Epithelial cell of proximal tubule (primary cell): ENCODE measurements at regions not wholly inside any gene's neighbourhood (a gene's known extent, or its start where the extent isn't known, plus 50 kb on each side); places are given as distances from the start of the nearest gene placed in this dataset.

ENCODE experiments used
- DNase-seq: peaks from one replicate; pipeline ENCODE4 v3.0.0-alpha.2; 2011; ENCODE audit warnings: low read depth
- H3K4me3 ChIP-seq: 2 replicates; pipeline ENCODE4 v1.5.1; 2011; ENCODE audit warnings: low read depth, mild to moderate bottlenecking, low read length
- TF ChIP-seq, protein P1 (sequence below): conservative IDR thresholded peaks from 2 replicates; pipeline ENCODE4 v1.5.1; 2012; ENCODE audit warnings: low read depth, mild to moderate bottlenecking, low read length

DNA sequence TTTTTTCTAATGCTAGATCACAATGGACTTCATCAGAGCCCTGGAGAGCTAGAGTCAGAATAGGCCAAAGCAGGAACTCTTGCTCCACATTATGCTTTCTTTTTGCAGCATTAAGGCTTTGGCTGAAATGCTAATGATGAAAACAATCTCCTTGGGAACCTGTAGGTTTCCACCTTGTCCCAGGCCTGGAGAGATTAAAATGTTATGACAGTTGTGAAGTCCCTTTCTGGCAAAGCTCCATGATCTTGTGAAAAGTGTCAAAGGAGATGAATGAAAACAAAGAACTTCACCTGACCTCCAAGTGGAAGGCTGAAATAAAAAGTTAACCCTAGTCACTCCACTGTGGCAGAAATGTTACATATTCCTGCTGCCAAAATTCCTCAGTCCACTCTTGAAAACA, 64.0 kb upstream of the LRRC1 start:
- TF ChIP-seq, protein P1, sequence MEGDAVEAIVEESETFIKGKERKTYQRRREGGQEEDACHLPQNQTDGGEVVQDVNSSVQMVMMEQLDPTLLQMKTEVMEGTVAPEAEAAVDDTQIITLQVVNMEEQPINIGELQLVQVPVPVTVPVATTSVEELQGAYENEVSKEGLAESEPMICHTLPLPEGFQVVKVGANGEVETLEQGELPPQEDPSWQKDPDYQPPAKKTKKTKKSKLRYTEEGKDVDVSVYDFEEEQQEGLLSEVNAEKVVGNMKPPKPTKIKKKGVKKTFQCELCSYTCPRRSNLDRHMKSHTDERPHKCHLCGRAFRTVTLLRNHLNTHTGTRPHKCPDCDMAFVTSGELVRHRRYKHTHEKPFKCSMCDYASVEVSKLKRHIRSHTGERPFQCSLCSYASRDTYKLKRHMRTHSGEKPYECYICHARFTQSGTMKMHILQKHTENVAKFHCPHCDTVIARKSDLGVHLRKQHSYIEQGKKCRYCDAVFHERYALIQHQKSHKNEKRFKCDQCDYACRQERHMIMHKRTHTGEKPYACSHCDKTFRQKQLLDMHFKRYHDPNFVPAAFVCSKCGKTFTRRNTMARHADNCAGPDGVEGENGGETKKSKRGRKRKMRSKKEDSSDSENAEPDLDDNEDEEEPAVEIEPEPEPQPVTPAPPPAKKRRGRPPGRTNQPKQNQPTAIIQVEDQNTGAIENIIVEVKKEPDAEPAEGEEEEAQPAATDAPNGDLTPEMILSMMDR = no peak
- no peak for DNase-seq
- no peak overlapping the region for H3K4me3 ChIP-seq

DNA sequence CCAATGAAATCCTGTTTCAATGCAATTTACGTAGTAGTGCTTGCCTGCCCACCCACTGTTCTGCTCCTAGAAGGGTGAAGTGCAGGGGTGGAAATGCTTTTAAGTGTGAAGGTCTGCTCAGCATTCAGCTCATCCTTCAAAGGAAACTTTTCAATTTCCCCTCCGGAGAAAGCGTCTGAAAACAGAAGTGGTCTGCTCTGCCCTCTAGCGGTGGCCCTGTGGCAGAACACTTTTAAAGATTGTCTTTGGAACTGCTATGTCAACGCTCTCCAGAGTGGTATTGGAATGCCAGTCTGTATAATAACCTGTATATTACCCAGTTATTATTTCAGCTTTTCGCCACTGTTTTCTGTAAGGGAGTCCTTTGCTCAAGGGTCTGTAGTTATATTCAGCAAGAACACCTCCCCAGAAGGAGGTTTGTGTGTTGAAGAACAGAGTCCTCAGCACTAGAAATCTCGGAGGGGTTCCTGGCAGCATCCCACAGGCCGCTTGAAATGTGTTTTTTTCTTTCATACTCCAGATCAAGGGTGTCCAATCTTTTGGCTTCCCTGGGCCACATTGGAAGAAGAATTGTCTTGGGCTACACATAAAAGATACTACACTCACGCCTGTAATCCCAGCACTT, 63.1 kb upstream of the KLHL31 start:
- DNase-seq = no peak
- TF ChIP-seq, protein P1 = peak; percentile 94
- H3K4me3 ChIP-seq = no peak overlapping the region

DNA sequence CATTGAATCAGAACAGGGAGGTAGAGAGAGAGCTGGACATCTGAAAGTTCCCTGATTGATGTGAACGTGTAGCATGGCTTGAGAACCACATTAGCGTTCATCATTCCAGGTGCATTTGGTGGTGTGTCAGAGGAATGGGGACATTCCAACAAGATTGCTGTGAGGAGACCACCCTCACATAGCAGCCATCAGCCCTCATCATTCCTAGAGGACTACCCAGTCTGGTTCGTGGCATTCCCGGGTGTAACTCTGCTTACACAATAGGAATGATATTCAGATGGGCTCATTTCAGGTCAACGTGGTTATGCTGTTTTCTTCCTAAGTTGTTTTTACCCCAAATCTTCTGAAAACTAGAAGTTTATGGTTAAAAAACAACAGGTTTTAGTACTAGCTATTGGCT, 62.2 kb upstream of the KLHL31 start:
- H3K4me3 ChIP-seq = no peak overlapping the region
- TF ChIP-seq, protein P1 = no peak
- DNase-seq = no peak

DNA sequence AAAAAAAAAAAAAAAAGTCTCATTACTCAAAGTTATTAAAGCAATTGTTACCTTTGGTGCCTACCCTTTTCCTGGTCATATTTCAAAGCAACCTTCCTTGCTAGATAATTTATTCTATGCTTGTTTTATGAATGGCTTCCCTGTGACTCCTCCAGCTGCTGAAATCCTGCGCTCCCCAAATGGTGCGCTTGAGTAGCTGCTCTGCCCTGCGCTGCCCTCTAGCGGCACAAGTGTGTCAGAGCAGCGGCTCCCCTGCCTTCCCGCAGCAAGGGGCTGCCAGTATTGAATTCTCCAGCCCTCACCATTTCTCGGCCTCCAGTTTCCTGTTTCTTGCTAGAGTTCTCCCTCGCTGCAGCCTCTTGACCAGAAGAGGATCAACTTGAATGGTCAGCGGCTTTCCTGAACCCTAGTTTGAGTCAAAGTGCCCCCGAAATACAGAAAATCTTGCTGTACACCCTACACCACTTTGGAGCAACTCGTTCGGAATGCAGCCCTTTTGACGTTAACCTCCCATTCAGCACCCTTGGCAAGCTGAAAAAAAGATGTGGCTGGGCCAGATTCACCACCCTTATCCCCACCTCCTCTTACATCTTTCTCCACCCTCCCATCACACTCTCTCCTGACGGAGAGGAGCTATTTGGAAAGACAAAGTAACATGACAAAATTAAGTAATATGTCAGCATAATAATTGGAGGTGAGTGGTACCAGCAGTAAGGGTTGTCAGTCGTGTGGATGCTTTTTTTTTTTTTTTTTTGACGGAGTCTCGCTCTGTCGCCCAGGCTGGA, 60.4 kb upstream of the KLHL31 start:
- no peak for DNase-seq
- no peak overlapping the region for H3K4me3 ChIP-seq
- TF ChIP-seq, protein P1 = peak; percentile 99

DNA sequence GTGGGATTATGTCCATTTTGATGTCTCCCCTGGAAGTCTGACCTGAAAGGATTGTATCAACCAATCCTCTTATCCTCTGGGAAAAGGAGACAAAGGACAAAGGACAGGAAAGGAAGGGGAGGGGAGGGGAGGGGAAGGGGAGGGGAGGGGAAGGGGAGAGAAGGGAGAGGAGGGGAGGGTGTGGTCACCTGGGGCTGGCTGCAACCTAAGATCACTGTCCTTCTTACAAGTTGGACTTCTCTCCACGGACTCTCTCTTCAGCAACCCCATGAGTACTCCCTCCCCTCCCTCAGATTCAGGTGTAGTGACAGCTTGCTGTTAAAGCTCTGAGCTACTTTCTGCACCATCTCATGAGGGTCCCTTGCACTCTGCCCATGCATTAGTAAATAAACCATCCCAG, 58.9 kb upstream of the KLHL31 start:
- TF ChIP-seq, protein P1 = no peak
- DNase-seq = no peak

DNA sequence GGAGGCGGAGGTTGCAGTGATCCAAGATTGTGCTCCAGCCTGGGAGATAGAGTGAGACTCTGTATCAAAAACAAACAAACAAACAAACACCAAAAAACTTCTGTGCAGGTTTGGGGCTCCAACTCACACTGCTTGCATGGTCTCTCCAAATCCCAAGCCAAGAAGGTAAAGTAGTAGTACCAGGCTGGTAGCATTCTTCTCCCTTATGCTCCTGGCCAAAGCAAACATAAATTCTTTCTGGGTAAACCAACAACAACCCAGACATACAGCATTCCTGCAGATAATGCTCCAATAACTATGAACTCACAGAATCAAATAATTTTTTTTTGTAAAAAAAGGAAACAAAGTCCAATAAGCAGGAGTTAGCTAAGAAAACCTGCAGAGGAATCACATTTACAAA, 57.8 kb upstream of the KLHL31 start:
- DNase-seq = no peak
- TF ChIP-seq, protein P1 = no peak
- no peak overlapping the region for H3K4me3 ChIP-seq

More for the DNA sequence above, 58.9 kb upstream of the KLHL31 start:
- no peak overlapping the region for H3K4me3 ChIP-seq

DNA sequence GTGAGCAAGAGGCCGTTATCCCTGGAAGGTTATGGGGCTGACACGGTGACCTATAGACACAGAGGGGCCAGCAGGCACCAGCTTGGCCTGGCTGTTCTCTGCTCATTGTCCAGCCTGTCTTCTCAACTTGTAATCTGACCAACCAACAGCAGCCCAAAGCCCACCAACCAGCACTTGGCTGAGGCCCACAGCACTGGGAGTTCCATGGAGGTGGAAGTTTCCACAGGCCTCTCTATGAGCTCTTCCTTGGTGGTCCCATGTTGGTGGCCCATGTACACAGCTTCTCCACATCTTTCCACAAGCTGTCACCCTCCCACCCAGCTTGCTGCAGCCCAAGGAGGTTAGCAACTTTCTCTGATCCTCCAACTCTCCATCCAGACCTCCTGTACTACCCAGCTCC, 56.2 kb upstream of the KLHL31 start:
- DNase-seq = no peak
- no peak overlapping the region for H3K4me3 ChIP-seq
- TF ChIP-seq, protein P1 = no peak
